ENCODE measurements at regions not wholly inside any gene's neighbourhood (a gene's known extent, or its start where the extent isn't known, plus 50 kb on each side); places are given as distances from the start of the nearest gene placed in this dataset.
A peak's percentile ranks its signal among the peaks of the same experiment; 100 is the strongest.

DNA sequence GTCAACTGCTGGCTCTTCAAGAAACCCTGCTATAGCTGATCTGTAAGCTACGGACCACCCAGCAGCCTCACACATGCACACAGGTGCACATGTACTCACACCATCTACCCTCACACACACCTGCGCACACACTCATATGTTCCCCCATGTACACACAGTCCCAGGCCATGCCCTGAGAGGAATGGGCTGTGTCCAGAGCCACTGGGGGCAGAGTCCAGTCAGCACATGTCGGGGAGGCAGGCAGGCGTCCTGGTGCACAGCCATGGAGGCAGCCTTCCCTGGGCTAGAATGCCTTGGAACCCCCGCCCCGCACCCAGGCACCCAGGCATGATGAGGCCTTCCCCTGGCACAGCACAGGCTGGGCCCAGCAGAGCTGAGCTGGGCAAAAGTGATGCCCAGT lies 58.3 kb upstream of the DLK1 start:
- no peak overlapping the region for H3K4me3 ChIP-seq (ENCODE audit: low read depth, low read length)
- FAIRE-seq (no peak), DNase-seq (ENCODE audit: low read depth) (no peak)
- H3K36me3 ChIP-seq (ENCODE audit: control insufficient read depth, insufficient read depth, low read length) = no peaks in the 10 kb centered on the region
- H3K27me3 ChIP-seq (ENCODE audit: control insufficient read depth, insufficient read depth, low read length) = peaks cover 50% of the 10 kb centered on the region
- TF ChIP-seq CTCF (IDR thresholded peaks at IDR 0.05; ENCODE audit: insufficient read depth, low read length, severe bottlenecking) = no peak

DNA sequence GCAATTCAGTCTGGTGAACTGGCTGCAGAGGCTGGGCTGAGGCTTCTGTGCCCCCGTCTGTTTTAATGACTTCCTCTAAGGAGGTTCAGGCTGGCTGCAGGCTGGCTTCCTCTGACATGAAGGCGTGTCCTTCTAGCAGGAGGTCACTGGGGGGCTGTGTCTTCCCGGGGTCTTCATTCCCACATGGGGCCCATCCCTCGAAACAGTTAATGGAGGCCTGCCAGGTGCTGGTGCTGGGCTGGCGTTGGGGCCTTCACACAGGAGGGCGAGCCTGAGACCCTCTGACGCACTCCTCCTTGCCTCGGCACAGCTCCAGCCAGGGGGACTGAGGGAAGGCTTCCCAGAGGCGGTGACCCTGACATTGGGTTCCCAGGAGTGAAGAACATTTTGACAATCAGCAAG lies 57.7 kb upstream of the DLK1 start:
- no peak overlapping the region for H3K4me3 ChIP-seq (ENCODE audit: low read depth, low read length)
- no peak for DNase-seq (ENCODE audit: low read depth)
- no peak for FAIRE-seq
- TF ChIP-seq CTCF (IDR thresholded peaks at IDR 0.05; ENCODE audit: insufficient read depth, low read length, severe bottlenecking) = no peak
- H3K36me3 ChIP-seq (ENCODE audit: control insufficient read depth, insufficient read depth, low read length) = no peaks in the 10 kb centered on the region
- peaks cover 49% of the 10 kb centered on the region for H3K27me3 ChIP-seq (ENCODE audit: control insufficient read depth, insufficient read depth, low read length)

DNA sequence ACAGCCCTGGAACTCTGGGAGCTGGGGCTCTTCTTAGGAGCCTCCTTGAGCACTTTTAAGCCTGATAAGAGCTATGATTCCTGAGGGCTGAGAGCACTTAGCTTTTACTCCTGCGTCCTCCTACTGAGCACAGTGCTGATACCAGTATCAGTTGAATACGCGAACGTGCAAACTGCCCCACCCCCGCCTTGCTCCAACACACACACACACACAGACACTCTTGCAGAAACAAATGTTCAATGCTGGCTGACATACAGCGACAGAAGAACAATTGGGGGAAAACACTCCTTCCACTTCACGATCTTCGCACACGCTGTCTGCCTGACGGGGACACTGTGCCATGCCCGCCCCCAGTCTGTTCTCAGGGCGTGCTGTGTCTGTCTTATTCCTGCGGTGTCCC lies 57.2 kb upstream of the DLK1 start:
- no peak for TF ChIP-seq CTCF (IDR thresholded peaks at IDR 0.05; ENCODE audit: insufficient read depth, low read length, severe bottlenecking)
- no peak for FAIRE-seq
- H3K4me3 ChIP-seq (ENCODE audit: low read depth, low read length) = no peak overlapping the region
- peaks cover 49% of the 10 kb centered on the region for H3K27me3 ChIP-seq (ENCODE audit: control insufficient read depth, insufficient read depth, low read length)
- DNase-seq (ENCODE audit: low read depth) = no peak
- H3K36me3 ChIP-seq (ENCODE audit: control insufficient read depth, insufficient read depth, low read length) = no peaks in the 10 kb centered on the region

- FAIRE-seq = peak; percentile 13
These were observed 56.5 kb upstream of the DLK1 start for GRCh38 chr14:100670017-100670752.

DNA sequence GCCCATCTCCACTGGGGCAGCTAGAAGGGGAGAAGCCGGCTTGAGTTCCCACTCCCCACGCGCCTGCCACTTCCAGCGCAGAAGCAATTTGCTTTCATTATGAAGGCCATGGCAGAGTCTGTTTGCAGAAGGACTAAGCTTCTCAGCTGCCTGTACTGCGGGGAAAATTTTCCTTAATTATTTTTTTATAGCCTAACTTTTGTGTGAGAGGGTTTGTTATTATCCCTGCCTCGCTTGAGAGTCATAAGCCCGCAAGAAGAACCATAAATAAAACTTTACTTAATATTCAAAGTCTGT lies 56.0 kb upstream of the DLK1 start:
- DNase-seq (ENCODE audit: low read depth) (no peak), FAIRE-seq (no peak)
- H3K4me3 ChIP-seq (ENCODE audit: low read depth, low read length) = no peak overlapping the region
- no peak for TF ChIP-seq CTCF (IDR thresholded peaks at IDR 0.05; ENCODE audit: insufficient read depth, low read length, severe bottlenecking)
- H3K36me3 ChIP-seq (ENCODE audit: control insufficient read depth, insufficient read depth, low read length) = no peaks in the 10 kb centered on the region
- peaks cover 51% of the 10 kb centered on the region for H3K27me3 ChIP-seq (ENCODE audit: control insufficient read depth, insufficient read depth, low read length)

More at GRCh38 chr14:100670017-100670752, 56.5 kb upstream of the DLK1 start:
- no peak for DNase-seq (ENCODE audit: low read depth)
- TF ChIP-seq CTCF (IDR thresholded peaks at IDR 0.05; ENCODE audit: insufficient read depth, low read length, severe bottlenecking) = no peak
- Histone ChIP-seq H3K36me3 (ENCODE audit: control insufficient read depth, insufficient read depth, low read length) (no peaks in the 10 kb centered on the region), H3K4me3 (ENCODE audit: low read depth, low read length) (no peak overlapping the region), H3K27me3 (ENCODE audit: control insufficient read depth, insufficient read depth, low read length) (peaks cover 51% of the 10 kb centered on the region)

DNA sequence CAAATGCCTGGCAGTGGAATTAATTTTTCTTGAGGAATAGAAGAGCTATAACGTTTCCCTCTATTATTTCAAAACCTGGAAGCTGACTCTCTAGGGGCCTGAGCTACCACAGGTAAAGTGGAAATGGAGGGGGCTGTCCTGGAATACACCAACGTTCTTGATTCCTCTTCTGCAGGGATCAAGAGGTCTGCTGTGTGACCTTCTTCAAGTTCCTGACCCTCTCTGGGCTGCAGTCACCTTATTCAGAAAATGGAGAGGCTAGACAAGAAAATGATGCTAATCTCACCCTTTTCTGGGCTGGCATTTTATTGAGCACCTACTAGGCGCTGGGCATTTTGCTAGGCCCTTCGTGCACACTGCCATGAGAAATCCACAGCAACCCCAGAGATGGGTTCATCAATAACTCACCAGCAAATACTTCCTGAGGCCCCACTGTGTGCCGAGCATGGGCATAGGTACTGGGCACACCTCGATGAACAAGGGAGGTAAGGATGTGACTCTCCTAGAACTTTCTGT lies 55.2 kb upstream of the DLK1 start:
- Histone ChIP-seq H3K36me3 (ENCODE audit: control insufficient read depth, insufficient read depth, low read length) (no peaks in the 10 kb centered on the region), H3K27me3 (ENCODE audit: control insufficient read depth, insufficient read depth, low read length) (peaks cover 49% of the 10 kb centered on the region), H3K4me3 (ENCODE audit: low read depth, low read length) (no peak overlapping the region)
- DNase-seq (ENCODE audit: low read depth) (no peak), FAIRE-seq (no peak)
- no peak for TF ChIP-seq CTCF (IDR thresholded peaks at IDR 0.05; ENCODE audit: insufficient read depth, low read length, severe bottlenecking)

Data from bronchial epithelial cell (primary cell).